Mesothelial cell of epicardium (in vitro differentiated cells): ENCODE measurements at regions not wholly inside any gene's neighbourhood (a gene's known extent, or its start where the extent isn't known, plus 50 kb on each side); places are given as distances from the start of the nearest gene placed in this dataset.

Experiments
- DNase-seq, 2 experiments: peaks; one replicate each; pipeline ENCODE4 v3.0.0; 2021; ENCODE audit warnings: low spot score in 2 of 2; ENCODE audit not compliant: unreplicated experiment in 2 of 2
- H3K27ac Mint-ChIP-seq: 2 replicates; pipeline ENCODE4 v1.8.0; 2021; ENCODE audit warnings: mixed read lengths
- H3K27me3 Mint-ChIP-seq: 2 replicates; pipeline ENCODE4 v1.8.0; 2021; ENCODE audit warnings: low read depth, mixed read lengths
- H3K36me3 Mint-ChIP-seq: 2 replicates; pipeline ENCODE4 v1.8.0; 2021; ENCODE audit warnings: mixed read lengths
- H3K4me1 Mint-ChIP-seq: 2 replicates; pipeline ENCODE4 v1.8.0; 2021; ENCODE audit warnings: mixed read lengths
- H3K4me3 Mint-ChIP-seq: 2 replicates; pipeline ENCODE4 v1.8.0; 2021; ENCODE audit warnings: mild to moderate bottlenecking, moderate library complexity, mixed read lengths
- H3K9me3 Mint-ChIP-seq: 2 replicates; pipeline ENCODE4 v1.8.0; 2021; ENCODE audit warnings: mixed read lengths
- TF ChIP-seq, protein P1 (sequence below): fragments of 200-600 bp; sonication (generic); IDR thresholded peaks from one replicate; pipeline ENCODE4 v1.5.0; 2021; ENCODE audit warnings: antibody characterized with exemption; ENCODE audit not compliant: unreplicated experiment

GRCh38 chr2:162972383-162972782, 133.8 kb upstream of the KCNH7 start:
- Mint-ChIP-seq H3K27ac (no peak overlapping the region), H3K9me3 (no peaks in the 10 kb centered on the region), H3K27me3 (peaks cover 33% of the 10 kb centered on the region), H3K4me1 (peaks cover 20% of the 10 kb centered on the region), H3K4me3 (no peak overlapping the region), H3K36me3 (no peaks in the 10 kb centered on the region)
- no peak for DNase-seq
- TF ChIP-seq, protein P1, sequence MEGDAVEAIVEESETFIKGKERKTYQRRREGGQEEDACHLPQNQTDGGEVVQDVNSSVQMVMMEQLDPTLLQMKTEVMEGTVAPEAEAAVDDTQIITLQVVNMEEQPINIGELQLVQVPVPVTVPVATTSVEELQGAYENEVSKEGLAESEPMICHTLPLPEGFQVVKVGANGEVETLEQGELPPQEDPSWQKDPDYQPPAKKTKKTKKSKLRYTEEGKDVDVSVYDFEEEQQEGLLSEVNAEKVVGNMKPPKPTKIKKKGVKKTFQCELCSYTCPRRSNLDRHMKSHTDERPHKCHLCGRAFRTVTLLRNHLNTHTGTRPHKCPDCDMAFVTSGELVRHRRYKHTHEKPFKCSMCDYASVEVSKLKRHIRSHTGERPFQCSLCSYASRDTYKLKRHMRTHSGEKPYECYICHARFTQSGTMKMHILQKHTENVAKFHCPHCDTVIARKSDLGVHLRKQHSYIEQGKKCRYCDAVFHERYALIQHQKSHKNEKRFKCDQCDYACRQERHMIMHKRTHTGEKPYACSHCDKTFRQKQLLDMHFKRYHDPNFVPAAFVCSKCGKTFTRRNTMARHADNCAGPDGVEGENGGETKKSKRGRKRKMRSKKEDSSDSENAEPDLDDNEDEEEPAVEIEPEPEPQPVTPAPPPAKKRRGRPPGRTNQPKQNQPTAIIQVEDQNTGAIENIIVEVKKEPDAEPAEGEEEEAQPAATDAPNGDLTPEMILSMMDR, result no peak

DNA sequence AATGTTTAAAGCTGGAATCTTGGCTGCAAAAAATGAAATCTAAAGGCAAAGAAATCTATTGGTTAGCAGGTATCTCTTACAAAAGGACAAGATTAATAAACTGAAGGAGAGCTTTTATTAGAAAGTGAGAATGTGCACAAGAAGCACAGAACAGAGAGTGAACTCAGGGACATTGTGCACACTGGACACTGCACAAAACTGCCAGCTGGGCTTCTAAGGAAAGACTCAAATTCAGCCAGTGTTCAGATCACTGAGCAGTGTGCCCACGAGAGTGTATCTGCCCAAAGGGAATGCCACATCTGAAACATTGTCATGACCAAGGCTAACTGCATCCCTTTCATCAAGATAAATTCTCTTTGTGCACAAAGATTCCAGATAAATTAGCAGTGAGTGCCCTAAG, 129.7 kb upstream of the KCNH7 start:
- TF ChIP-seq, protein P1, result no peak
- Mint-ChIP-seq H3K27ac (no peak overlapping the region), H3K27me3 (peaks cover 63% of the 10 kb centered on the region), H3K4me1 (peaks cover 8% of the 10 kb centered on the region), H3K4me3 (no peak overlapping the region), H3K9me3 (no peaks in the 10 kb centered on the region), H3K36me3 (no peaks in the 10 kb centered on the region)
- DNase-seq, result no peak

GRCh38 chr2:162967811-162968210, 129.2 kb upstream of the KCNH7 start:
- Mint-ChIP-seq H3K27me3 (peaks cover 64% of the 10 kb centered on the region), H3K27ac (no peak overlapping the region), H3K4me3 (no peak overlapping the region), H3K36me3 (no peaks in the 10 kb centered on the region), H3K9me3 (no peaks in the 10 kb centered on the region), H3K4me1 (peaks cover 8% of the 10 kb centered on the region)
- TF ChIP-seq, protein P1, result no peak
- no peak for DNase-seq

DNA sequence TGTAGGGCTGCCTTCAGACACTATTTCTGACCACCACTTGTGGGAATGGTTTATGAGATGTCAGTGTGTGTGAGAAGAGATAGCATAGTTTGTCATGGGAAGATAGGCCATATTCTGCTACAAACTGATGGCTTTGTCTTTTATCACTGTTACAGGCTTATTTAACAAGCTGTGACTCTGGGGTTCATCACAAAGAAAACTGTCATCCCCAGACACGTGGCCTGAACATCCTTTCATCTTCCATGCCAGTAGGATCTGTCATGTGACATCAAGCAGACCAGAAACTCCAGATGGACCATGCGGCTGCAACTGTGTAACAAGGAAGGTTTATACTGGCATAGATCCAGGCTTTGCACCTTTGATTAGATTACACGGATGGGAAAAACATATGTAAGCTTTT, 128.6 kb upstream of the KCNH7 start:
- Mint-ChIP-seq H3K9me3 (no peaks in the 10 kb centered on the region), H3K4me1 (peaks cover 8% of the 10 kb centered on the region), H3K27me3 (peaks cover 64% of the 10 kb centered on the region), H3K36me3 (no peaks in the 10 kb centered on the region), H3K4me3 (no peak overlapping the region), H3K27ac (no peak overlapping the region)
- no peak for DNase-seq
- TF ChIP-seq, protein P1, result no peak

- TF ChIP-seq, protein P1, result no peak
- H3K4me3 Mint-ChIP-seq, result no peak overlapping the region
- no peaks in the 10 kb centered on the region for H3K36me3 Mint-ChIP-seq
- no peak for DNase-seq
- peaks cover 55% of the 10 kb centered on the region for H3K27me3 Mint-ChIP-seq
- no peak overlapping the region for H3K27ac Mint-ChIP-seq
- peaks cover 8% of the 10 kb centered on the region for H3K4me1 Mint-ChIP-seq
- peaks cover 13% of the 10 kb centered on the region for H3K9me3 Mint-ChIP-seq
Observed at GRCh38 chr2:162965191-162965590, 126.6 kb upstream of the KCNH7 start.

GRCh38 chr2:162964513-162964912, 125.9 kb upstream of the KCNH7 start:
- Mint-ChIP-seq H3K27me3 (peaks cover 60% of the 10 kb centered on the region), H3K4me1 (peaks cover 8% of the 10 kb centered on the region), H3K9me3 (peaks cover 17% of the 10 kb centered on the region), H3K36me3 (no peaks in the 10 kb centered on the region), H3K27ac (no peak overlapping the region), H3K4me3 (no peak overlapping the region)
- TF ChIP-seq, protein P1, result no peak
- no peak for DNase-seq
